ENCODE measurements at regions not wholly inside any gene's neighbourhood (a gene's known extent, or its start where the extent isn't known, plus 50 kb on each side); places are given as distances from the start of the nearest gene placed in this dataset.

GRCh38 chr2:16125614-16126516 is 185.5 kb downstream of the MYCN start:
- no peaks in the 10 kb centered on the region for H3K4me1 ChIP-seq (ENCODE audit: insufficient read depth, low read length, poor library complexity, severe bottlenecking)
- H3K36me3 ChIP-seq (ENCODE audit: insufficient read depth, low read length): no peaks in the 10 kb centered on the region
- H4K20me1 ChIP-seq (ENCODE audit: insufficient read depth, low read length, poor library complexity, severe bottlenecking): no peaks in the 10 kb centered on the region
- TF ChIP-seq CTCF (conservative IDR thresholded peaks at IDR 0.05; ENCODE audit: low read length): no peak
- no peak for TF ChIP-seq EZH2phosphoT487 (IDR thresholded peaks at IDR 0.05; ENCODE audit: borderline replicate concordance)
- no peak overlapping the region for H3K4me2 ChIP-seq (ENCODE audit: low read depth, low read length, poor library complexity, severe bottlenecking)
- H3K27me3 ChIP-seq (ENCODE audit: insufficient read depth, low read length, poor library complexity, severe bottlenecking): no peaks in the 10 kb centered on the region
- no peaks in the 10 kb centered on the region for H3F3A ChIP-seq (ENCODE audit: low read depth)
- H3K9ac ChIP-seq (ENCODE audit: low read depth, low read length, poor library complexity, severe bottlenecking): no peak overlapping the region
- no peaks in the 10 kb centered on the region for H3K79me2 ChIP-seq (ENCODE audit: insufficient read depth, low read length)
- no peaks in the 10 kb centered on the region for H3K9me2 ChIP-seq (replicated peaks; ENCODE audit: low read depth, low read length)
- H3K4me3 ChIP-seq (ENCODE audit: low read length, poor library complexity, severe bottlenecking): no peak overlapping the region
- no peaks in the 10 kb centered on the region for H3K9me3 ChIP-seq (ENCODE audit: insufficient read depth, low read depth, low read length)
- no peak overlapping the region for H2AFZ ChIP-seq (ENCODE audit: low read length)

GRCh38 chr2:16124881-16125613 is 184.7 kb downstream of the MYCN start:
- Histone ChIP-seq H3K4me1 (ENCODE audit: insufficient read depth, low read length, poor library complexity, severe bottlenecking) (no peaks in the 10 kb centered on the region), H3K9me3 (ENCODE audit: insufficient read depth, low read depth, low read length) (no peaks in the 10 kb centered on the region)
- no peak for TF ChIP-seq CTCF (conservative IDR thresholded peaks at IDR 0.05; ENCODE audit: low read length)
- no peak for TF ChIP-seq EZH2phosphoT487 (IDR thresholded peaks at IDR 0.05; ENCODE audit: borderline replicate concordance)

GRCh38 chr2:16123856-16124780 is 183.8 kb downstream of the MYCN start:
- no peak overlapping the region for H3K4me2 ChIP-seq (ENCODE audit: low read depth, low read length, poor library complexity, severe bottlenecking)
- H3K9me3 ChIP-seq (ENCODE audit: insufficient read depth, low read depth, low read length): no peaks in the 10 kb centered on the region
- H2AFZ ChIP-seq (ENCODE audit: low read length): no peak overlapping the region
- H3F3A ChIP-seq (ENCODE audit: low read depth): no peaks in the 10 kb centered on the region
- no peaks in the 10 kb centered on the region for H3K9me2 ChIP-seq (replicated peaks; ENCODE audit: low read depth, low read length)
- no peaks in the 10 kb centered on the region for H3K36me3 ChIP-seq (ENCODE audit: insufficient read depth, low read length)
- H4K20me1 ChIP-seq (ENCODE audit: insufficient read depth, low read length, poor library complexity, severe bottlenecking): no peaks in the 10 kb centered on the region
- H3K9ac ChIP-seq (ENCODE audit: low read depth, low read length, poor library complexity, severe bottlenecking): no peak overlapping the region
- H3K4me1 ChIP-seq (ENCODE audit: insufficient read depth, low read length, poor library complexity, severe bottlenecking): no peaks in the 10 kb centered on the region
- no peaks in the 10 kb centered on the region for H3K79me2 ChIP-seq (ENCODE audit: insufficient read depth, low read length)
- no peak overlapping the region for H3K4me3 ChIP-seq (ENCODE audit: low read length, poor library complexity, severe bottlenecking)
- TF ChIP-seq EZH2phosphoT487 (IDR thresholded peaks at IDR 0.05; ENCODE audit: borderline replicate concordance): no peak
- H3K27me3 ChIP-seq (ENCODE audit: insufficient read depth, low read length, poor library complexity, severe bottlenecking): no peaks in the 10 kb centered on the region

More at GRCh38 chr2:16124881-16125613, 184.7 kb downstream of the MYCN start:
- Histone ChIP-seq H2AFZ (ENCODE audit: low read length) (no peak overlapping the region), H4K20me1 (ENCODE audit: insufficient read depth, low read length, poor library complexity, severe bottlenecking) (no peaks in the 10 kb centered on the region), H3K27me3 (ENCODE audit: insufficient read depth, low read length, poor library complexity, severe bottlenecking) (no peaks in the 10 kb centered on the region), H3K4me2 (ENCODE audit: low read depth, low read length, poor library complexity, severe bottlenecking) (no peak overlapping the region), H3K79me2 (ENCODE audit: insufficient read depth, low read length) (no peaks in the 10 kb centered on the region), H3K9me2 (replicated peaks; ENCODE audit: low read depth, low read length) (no peaks in the 10 kb centered on the region), H3K36me3 (ENCODE audit: insufficient read depth, low read length) (no peaks in the 10 kb centered on the region), H3K9ac (ENCODE audit: low read depth, low read length, poor library complexity, severe bottlenecking) (no peak overlapping the region), H3F3A (ENCODE audit: low read depth) (no peaks in the 10 kb centered on the region), H3K4me3 (ENCODE audit: low read length, poor library complexity, severe bottlenecking) (no peak overlapping the region)
